H9 (cell line): ENCODE measurements at regions not wholly inside any gene's neighbourhood (a gene's known extent, or its start where the extent isn't known, plus 50 kb on each side); places are given as distances from the start of the nearest gene placed in this dataset.

ENCODE experiments used
- DNase-seq: peaks from one replicate; pipeline ENCODE4 v3.0.0-alpha.2; 2017
- H2AFZ ChIP-seq: one replicate; pipeline ENCODE4 v1.6.1; 2013; ENCODE audit warnings: mild to moderate bottlenecking, low read length, control low read depth, moderate library complexity
- H2AK5ac ChIP-seq: 2 replicates; pipeline ENCODE4 v1.6.1; 2013; ENCODE audit warnings: low read length, control low read depth, mixed read lengths; ENCODE audit not compliant: insufficient read length
- H2BK120ac ChIP-seq: one replicate; pipeline ENCODE4 v1.6.1; 2013; ENCODE audit warnings: low read depth, mild to moderate bottlenecking, low read length, control low read depth, inconsistent platforms; ENCODE audit not compliant: poor library complexity, severe bottlenecking
- H2BK12ac ChIP-seq: 2 replicates; pipeline ENCODE4 v1.6.1; 2013; ENCODE audit warnings: low read length, control low read depth, mixed read lengths, low read depth; ENCODE audit not compliant: insufficient read length
- H2BK15ac ChIP-seq: 2 replicates; pipeline ENCODE4 v1.6.1; 2013; ENCODE audit warnings: low read depth, low read length, control low read depth
- H2BK20ac ChIP-seq: one replicate; pipeline ENCODE4 v1.6.1; 2013; ENCODE audit warnings: low read depth, mild to moderate bottlenecking, low read length, control low read depth, inconsistent platforms; ENCODE audit not compliant: poor library complexity, severe bottlenecking
- H2BK5ac ChIP-seq: 2 replicates; pipeline ENCODE4 v1.6.1; 2013; ENCODE audit warnings: low read length, control low read depth, mixed read lengths; ENCODE audit not compliant: insufficient read length
- H3K14ac ChIP-seq: 2 replicates; pipeline ENCODE4 v1.6.1; 2013; ENCODE audit warnings: low read length, control low read depth; ENCODE audit not compliant: insufficient read depth
- H3K18ac ChIP-seq: 2 replicates; pipeline ENCODE4 v1.6.1; 2013; ENCODE audit warnings: low read depth, mild to moderate bottlenecking, mixed read lengths, low read length, control low read depth; ENCODE audit not compliant: insufficient read length
- H3K23ac ChIP-seq: 2 replicates; pipeline ENCODE4 v1.6.1; 2013; ENCODE audit warnings: low read length, control low read depth, mixed read lengths, low read depth; ENCODE audit not compliant: insufficient read length
- H3K23me2 ChIP-seq: 2 replicates; pipeline ENCODE4 v1.6.1; 2013; ENCODE audit warnings: low read depth, mild to moderate bottlenecking, mixed read lengths, low read length, control low read depth; ENCODE audit not compliant: insufficient read length, poor library complexity, severe bottlenecking
- H3K27ac ChIP-seq: 2 replicates; pipeline ENCODE4 v1.5.1; 2013; ENCODE audit warnings: low read length, control low read depth, mixed read lengths, low read depth; ENCODE audit not compliant: insufficient read length
- H3K27me3 ChIP-seq: 2 replicates; pipeline ENCODE4 v1.6.1; 2013; ENCODE audit warnings: low read length, control low read depth, inconsistent platforms; ENCODE audit not compliant: insufficient read depth
- H3K4ac ChIP-seq: 2 replicates; pipeline ENCODE4 v1.6.1; 2013; ENCODE audit warnings: low read depth, mild to moderate bottlenecking, control low read depth, inconsistent platforms, low read length, moderate library complexity
- H3K4me1 ChIP-seq: 2 replicates; pipeline ENCODE4 v1.6.1; 2013; ENCODE audit warnings: low read length, control low read depth, inconsistent platforms; ENCODE audit not compliant: insufficient read depth
- H3K4me2 ChIP-seq: 2 replicates; pipeline ENCODE4 v1.6.1; 2013; ENCODE audit warnings: low read length, control low read depth, mixed read lengths; ENCODE audit not compliant: insufficient read length, insufficient read depth
- H3K56ac ChIP-seq: 2 replicates; pipeline ENCODE4 v1.6.1; 2013; ENCODE audit warnings: low read depth, mild to moderate bottlenecking, mixed read lengths, low read length, control low read depth; ENCODE audit not compliant: insufficient read length
- H3K79me1 ChIP-seq: 2 replicates; pipeline ENCODE4 v1.6.1; 2013; ENCODE audit warnings: low read depth, mild to moderate bottlenecking, moderate library complexity, low read length, control low read depth, inconsistent platforms; ENCODE audit not compliant: insufficient read depth, poor library complexity, severe bottlenecking
- H3K79me2 ChIP-seq: 2 replicates; pipeline ENCODE4 v1.6.1; 2013; ENCODE audit warnings: low read length, control low read depth, inconsistent platforms; ENCODE audit not compliant: insufficient read depth
- H3K9ac ChIP-seq: 2 replicates; pipeline ENCODE4 v1.6.1; 2013; ENCODE audit warnings: low read length, control low read depth, mixed read lengths; ENCODE audit not compliant: insufficient read length; ENCODE audit errors: extremely low read depth
- H3K9me3 ChIP-seq: one replicate; pipeline ENCODE4 v1.6.1; 2013; ENCODE audit warnings: low read depth, low read length, inconsistent platforms; ENCODE audit not compliant: control insufficient read depth
- H3T11ph ChIP-seq: one replicate; pipeline ENCODE4 v1.6.1; 2013; ENCODE audit warnings: mild to moderate bottlenecking, low read length, control low read depth, inconsistent platforms
- H4K20me1 ChIP-seq: one replicate; pipeline ENCODE4 v1.6.1; 2013; ENCODE audit not compliant: control insufficient read depth, insufficient read length, insufficient read depth
- H4K5ac ChIP-seq: 2 replicates; pipeline ENCODE4 v1.6.1; 2013; ENCODE audit warnings: low read depth, mild to moderate bottlenecking, mixed read lengths, low read length, control low read depth; ENCODE audit not compliant: insufficient read length
- H4K8ac ChIP-seq: replicated peaks from 2 replicates; pipeline ENCODE4 v1.6.1; 2013; ENCODE audit warnings: low read length, control low read depth, mixed read lengths, low read depth; ENCODE audit not compliant: insufficient read length
- H4K91ac ChIP-seq: 2 replicates; pipeline ENCODE4 v1.6.1; 2013; ENCODE audit warnings: low read depth, mild to moderate bottlenecking, moderate library complexity, mixed read lengths, low read length, control low read depth; ENCODE audit not compliant: insufficient read length
- H3K27ac Mint-ChIP-seq, 3 experiments: 2 replicates in 2 of 3; 3 replicates in 1 of 3; pipeline ENCODE4 v1.8.0; 2020 to 2021; ENCODE audit warnings: mixed read lengths in 3 of 3, mild to moderate bottlenecking in 1 of 3, moderate library complexity in 1 of 3
- H3K27me3 Mint-ChIP-seq: 2 replicates; pipeline ENCODE4 v1.8.0; 2021; ENCODE audit warnings: low read depth, mild to moderate bottlenecking, moderate library complexity, mixed read lengths
- H3K36me3 Mint-ChIP-seq, 3 experiments: 2 replicates in 2 of 3; 3 replicates in 1 of 3; pipeline ENCODE4 v1.8.0; 2020 to 2021; ENCODE audit warnings: low read depth in 3 of 3, mixed read lengths in 3 of 3; ENCODE audit not compliant: insufficient read depth in 1 of 3
- H3K4me1 Mint-ChIP-seq, 2 experiments: 2 replicates each; pipeline ENCODE4 v1.8.0; 2020; ENCODE audit warnings: mixed read lengths in 2 of 2
- H3K4me3 Mint-ChIP-seq, 2 experiments: 2 replicates in 1 of 2; 3 replicates in 1 of 2; pipeline ENCODE4 v1.8.0; 2020 to 2021; ENCODE audit warnings: mild to moderate bottlenecking in 2 of 2, mixed read lengths in 2 of 2, moderate library complexity in 1 of 2
- H3K9me3 Mint-ChIP-seq, 2 experiments: 2 replicates in 1 of 2; 3 replicates in 1 of 2; pipeline ENCODE4 v1.8.0; 2020; ENCODE audit warnings: mild to moderate bottlenecking in 2 of 2, mixed read lengths in 2 of 2, moderate library complexity in 1 of 2
- CTCF ChIP-seq: fragments of 200-600 bp; sonication (generic); conservative IDR thresholded peaks from 3 replicates; pipeline ENCODE4 v1.8.0; 2021; ENCODE audit warnings: antibody characterized with exemption, mild to moderate bottlenecking
- WGBS: extraction: QIAGEN DNeasy Blood & Tissue Kit; methylation state at CpG from one replicate; pipeline ENCODE4 v1.1.7; 2013; ENCODE audit warnings: missing lambda C conversion rate, low lambda C conversion rate, mixed read lengths; ENCODE audit not compliant: insufficient read length; ENCODE audit errors: extremely low coverage; 5-methylcytosine and 5-hydroxymethylcytosine counted together

GRCh38 chr14:55777877-55778276 lies 197.9 kb downstream of the KTN1 start:
- no peak overlapping the region for H3K9ac ChIP-seq
- H3K9me3 ChIP-seq, result no peaks in the 10 kb centered on the region
- TF ChIP-seq CTCF, result no peak
- H3K27me3 ChIP-seq, result no peaks in the 10 kb centered on the region
- no peak overlapping the region for H3T11ph ChIP-seq
- H3K18ac ChIP-seq, result no peak overlapping the region
- H3K56ac ChIP-seq, result no peak overlapping the region
- H3K27me3 Mint-ChIP-seq, result 0 out of 2 replicates have a peak, but pooled peaks cover 3% of the 10 kb centered on the region
- no peak overlapping the region for H2BK20ac ChIP-seq
- H4K8ac ChIP-seq, result no peak overlapping the region
- H3K14ac ChIP-seq, result no peak overlapping the region
- H3K9me3 Mint-ChIP-seq, result no peaks in the 10 kb centered on the region
- H3K4me1 Mint-ChIP-seq, result no peaks in the 10 kb centered on the region
- no peaks in the 10 kb centered on the region for H3K79me2 ChIP-seq
- H3K36me3 Mint-ChIP-seq, result no peaks in the 10 kb centered on the region
- H3K27ac ChIP-seq, result no peak overlapping the region
- H2AFZ ChIP-seq, result no peak overlapping the region
- no peak overlapping the region for H2BK120ac ChIP-seq
- WGBS, result no CpG with 5 or more reads among the region's 4 CpGs
- H2BK5ac ChIP-seq, result no peak overlapping the region
- H2BK12ac ChIP-seq, result no peak overlapping the region
- H3K4ac ChIP-seq, result no peak overlapping the region
- DNase-seq, result no peak
- no peaks in the 10 kb centered on the region for H3K23me2 ChIP-seq
- no peak overlapping the region for H3K4me3 Mint-ChIP-seq
- H3K4me2 ChIP-seq, result no peak overlapping the region
- H2BK15ac ChIP-seq, result no peak overlapping the region
- H4K20me1 ChIP-seq, result no peaks in the 10 kb centered on the region
- no peaks in the 10 kb centered on the region for H3K4me1 ChIP-seq
- H4K5ac ChIP-seq, result no peak overlapping the region
- no peak overlapping the region; a peak in 1 of 7 replicates for H3K27ac Mint-ChIP-seq
- no peak overlapping the region for H3K23ac ChIP-seq
- H4K91ac ChIP-seq, result no peak overlapping the region
- no peaks in the 10 kb centered on the region for H3K79me1 ChIP-seq
- no peak overlapping the region for H2AK5ac ChIP-seq
